GM12865 (cell line): ENCODE measurements at regions not wholly inside any gene's neighbourhood (a gene's known extent, or its start where the extent isn't known, plus 50 kb on each side); places are given as distances from the start of the nearest gene placed in this dataset.

ENCODE experiments used
- DNase-seq: peaks from one replicate; pipeline ENCODE4 v3.0.0; 2010; ENCODE audit warnings: low read depth
- H3K4me3 ChIP-seq: 2 replicates; pipeline ENCODE4 v1.5.1; 2011; ENCODE audit warnings: mild to moderate bottlenecking, low read depth, low read length, control low read depth
- TF ChIP-seq, protein P1 (sequence below): IDR thresholded peaks from 2 replicates; pipeline ENCODE4 v1.5.1; 2011; ENCODE audit warnings: low read length, control low read depth, low read depth, inconsistent platforms; ENCODE audit not compliant: insufficient read depth; ENCODE audit errors: missing control alignments

DNA sequence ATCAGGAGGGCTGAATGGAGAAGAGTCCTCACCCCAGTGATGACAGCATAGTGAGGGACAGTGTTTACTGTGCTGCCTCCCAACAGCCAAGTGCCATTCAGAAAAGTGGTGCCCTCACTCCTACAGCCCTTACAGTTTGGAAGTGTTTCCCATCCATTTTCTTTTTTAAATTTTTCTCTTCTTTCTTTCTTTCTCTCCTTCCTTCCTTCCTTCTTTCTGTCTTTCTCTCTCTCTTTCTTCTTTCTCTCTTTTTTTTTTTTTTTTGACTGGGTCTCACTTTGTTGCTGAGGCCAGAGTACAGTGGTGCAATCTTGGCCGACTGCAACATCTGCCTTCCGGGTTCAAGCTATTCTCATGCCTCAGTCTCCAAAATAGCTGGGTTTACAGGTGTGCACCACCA lies 755.3 kb downstream of the UQCRFS1 start:
- no peak for DNase-seq
- TF ChIP-seq, protein P1, sequence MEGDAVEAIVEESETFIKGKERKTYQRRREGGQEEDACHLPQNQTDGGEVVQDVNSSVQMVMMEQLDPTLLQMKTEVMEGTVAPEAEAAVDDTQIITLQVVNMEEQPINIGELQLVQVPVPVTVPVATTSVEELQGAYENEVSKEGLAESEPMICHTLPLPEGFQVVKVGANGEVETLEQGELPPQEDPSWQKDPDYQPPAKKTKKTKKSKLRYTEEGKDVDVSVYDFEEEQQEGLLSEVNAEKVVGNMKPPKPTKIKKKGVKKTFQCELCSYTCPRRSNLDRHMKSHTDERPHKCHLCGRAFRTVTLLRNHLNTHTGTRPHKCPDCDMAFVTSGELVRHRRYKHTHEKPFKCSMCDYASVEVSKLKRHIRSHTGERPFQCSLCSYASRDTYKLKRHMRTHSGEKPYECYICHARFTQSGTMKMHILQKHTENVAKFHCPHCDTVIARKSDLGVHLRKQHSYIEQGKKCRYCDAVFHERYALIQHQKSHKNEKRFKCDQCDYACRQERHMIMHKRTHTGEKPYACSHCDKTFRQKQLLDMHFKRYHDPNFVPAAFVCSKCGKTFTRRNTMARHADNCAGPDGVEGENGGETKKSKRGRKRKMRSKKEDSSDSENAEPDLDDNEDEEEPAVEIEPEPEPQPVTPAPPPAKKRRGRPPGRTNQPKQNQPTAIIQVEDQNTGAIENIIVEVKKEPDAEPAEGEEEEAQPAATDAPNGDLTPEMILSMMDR = no peak

DNA sequence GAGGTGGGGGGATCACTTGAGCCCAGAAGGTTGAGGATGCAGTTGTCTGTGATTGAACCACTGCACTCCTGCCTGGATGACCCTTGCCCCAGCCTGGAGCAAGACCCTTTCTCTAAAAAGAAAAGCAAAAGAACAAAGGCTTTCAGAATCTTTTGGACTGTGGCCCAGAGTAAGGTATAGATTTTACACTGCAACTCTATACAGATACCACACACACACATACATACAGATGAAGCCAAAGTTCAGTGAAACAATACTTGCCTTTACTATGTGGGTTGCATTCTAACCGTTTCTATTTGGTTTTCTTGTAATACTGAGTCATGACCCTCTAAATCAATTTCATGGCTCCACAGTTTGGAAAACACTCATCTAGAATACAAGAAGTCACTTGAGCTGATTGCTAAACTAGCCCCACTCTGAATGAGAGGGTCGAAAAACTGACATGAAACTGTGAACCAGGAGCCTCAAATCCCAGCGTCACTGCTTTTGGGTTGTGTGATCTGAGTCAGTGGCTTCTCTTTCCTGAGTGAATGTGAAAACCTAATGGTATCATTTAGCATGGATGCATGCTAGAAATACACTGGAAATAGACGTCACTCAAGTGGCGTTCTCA lies 756.1 kb downstream of the UQCRFS1 start:
- H3K4me3 ChIP-seq = no peak overlapping the region
- TF ChIP-seq, protein P1 = no peak
- DNase-seq = peak; percentile 14

More for the DNA sequence above, 755.3 kb downstream of the UQCRFS1 start:
- no peak overlapping the region for H3K4me3 ChIP-seq

DNA sequence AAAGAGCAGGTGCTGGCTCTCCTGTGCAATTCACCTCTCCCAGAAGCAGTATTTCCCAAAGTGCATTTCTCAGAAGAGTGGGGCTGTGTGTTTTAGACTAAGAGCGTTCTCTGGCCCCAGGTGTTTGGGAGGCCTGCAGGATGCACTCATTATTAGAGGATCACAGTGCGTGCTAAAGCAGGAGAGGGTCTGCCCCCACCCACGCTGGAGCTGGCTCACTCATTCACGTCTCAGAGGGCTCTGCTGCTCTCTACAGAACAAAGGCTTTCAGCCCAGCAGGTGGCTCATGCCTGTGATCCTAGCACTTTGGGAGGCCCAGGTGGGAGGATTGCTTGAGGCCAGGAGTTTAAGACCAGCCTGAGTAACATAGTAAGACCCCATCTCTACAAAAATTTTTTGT lies 756.7 kb downstream of the UQCRFS1 start:
- H3K4me3 ChIP-seq = no peak overlapping the region
- DNase-seq = no peak
- TF ChIP-seq, protein P1 = no peak

DNA sequence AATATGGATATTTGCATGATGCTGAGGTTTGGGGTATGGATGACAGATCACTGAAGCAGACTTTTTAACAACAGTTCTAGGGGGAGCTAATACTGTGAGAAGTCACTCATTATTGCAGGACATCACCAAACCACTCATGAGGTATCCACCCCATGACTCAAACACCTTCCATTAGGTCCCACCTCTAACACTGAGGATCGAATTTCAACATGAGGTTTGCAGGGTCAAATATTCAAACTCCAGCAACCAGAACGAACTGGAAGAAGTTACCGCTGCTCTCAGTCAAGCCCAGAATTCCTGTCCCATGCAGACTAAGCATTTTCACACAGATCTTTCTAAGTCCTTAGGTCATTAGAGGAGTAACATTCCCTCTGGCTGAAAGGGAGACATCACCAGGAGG lies 758.9 kb downstream of the UQCRFS1 start:
- no peak overlapping the region for H3K4me3 ChIP-seq
- TF ChIP-seq, protein P1 = no peak
- no peak for DNase-seq

DNA sequence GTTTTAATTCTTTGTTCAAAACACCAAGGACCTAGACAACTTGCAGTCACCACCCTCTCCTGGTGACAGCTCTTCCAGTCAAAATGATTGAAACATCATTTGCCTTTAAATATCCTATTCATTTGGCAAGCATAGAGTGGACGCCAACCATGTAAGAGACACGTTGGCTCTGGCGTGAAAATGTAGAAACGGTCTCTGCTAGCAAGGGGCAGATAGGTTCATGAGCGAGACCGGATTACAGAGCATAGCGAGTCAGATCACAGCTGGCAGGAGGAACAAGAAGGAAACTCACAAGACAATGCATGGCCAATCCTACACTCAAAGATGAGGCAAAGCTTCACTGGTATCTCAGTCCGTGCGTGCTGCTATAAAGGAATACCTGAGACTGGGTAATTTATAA lies 759.5 kb downstream of the UQCRFS1 start:
- no peak for DNase-seq
- TF ChIP-seq, protein P1 = no peak
- H3K4me3 ChIP-seq = no peak overlapping the region

DNA sequence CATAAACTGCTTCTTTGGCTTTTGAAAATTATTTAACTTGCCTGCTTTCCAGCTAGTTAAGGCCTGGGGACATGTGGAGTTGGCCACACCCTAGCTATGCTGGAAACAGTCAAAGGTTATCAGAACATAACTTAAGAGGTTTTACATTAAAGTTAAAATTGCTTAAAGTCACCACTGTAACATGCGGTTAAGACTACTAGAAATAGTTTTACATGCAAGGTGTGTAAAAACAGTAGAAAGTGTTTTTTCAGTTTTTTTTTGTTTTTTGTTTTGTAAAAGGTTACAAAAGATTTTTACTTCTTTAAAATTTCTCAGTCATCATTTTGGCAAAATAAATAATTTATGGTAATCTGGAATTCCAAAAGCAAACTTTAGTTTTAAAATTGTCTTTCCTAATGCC lies 763.1 kb downstream of the UQCRFS1 start:
- no peak overlapping the region for H3K4me3 ChIP-seq
- TF ChIP-seq, protein P1 = no peak
- DNase-seq = no peak

DNA sequence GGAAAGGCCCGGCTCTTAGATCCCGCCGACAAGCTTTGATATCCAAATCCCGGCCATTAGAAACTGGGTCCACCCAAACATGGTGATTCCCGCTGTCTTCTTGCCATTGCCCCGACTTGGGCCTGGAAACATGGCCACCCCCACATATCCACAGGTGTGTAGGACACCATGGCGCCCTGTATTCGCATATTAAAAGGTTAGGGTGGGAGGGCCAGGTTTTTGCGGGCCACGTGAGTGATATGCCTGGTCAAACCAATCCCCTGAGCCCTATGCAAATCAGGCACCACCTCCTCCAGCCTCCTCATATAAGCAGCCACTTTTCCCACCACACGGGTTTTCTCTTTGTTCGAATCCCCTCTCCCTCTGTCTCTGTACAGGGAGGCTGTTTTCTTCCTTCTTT lies 766.4 kb downstream of the UQCRFS1 start:
- no peak overlapping the region for H3K4me3 ChIP-seq
- TF ChIP-seq, protein P1 = no peak
- no peak for DNase-seq
